ENCODE measurements at regions not wholly inside any gene's neighbourhood (a gene's known extent, or its start where the extent isn't known, plus 50 kb on each side); places are given as distances from the start of the nearest gene placed in this dataset.

GRCh38 chr1:38476850-38477178, 382.8 kb downstream of the RRAGC start:
- Histone ChIP-seq H3K36me3 (no peaks in the 10 kb centered on the region), H3K27me3 (no peaks in the 10 kb centered on the region), H3K27ac (no peak overlapping the region), H3K4me1 (peaks cover 9% of the 10 kb centered on the region), H3K4me3 (no peak overlapping the region), H3K9me3 (no peaks in the 10 kb centered on the region)
- TF ChIP-seq POLR2AphosphoS5 (IDR thresholded peaks at IDR 0.05; ENCODE audit: insufficient read depth in 1 of 2, low read depth in 1 of 2) (no peak), POLR2A (IDR thresholded peaks at IDR 0.05) (no peak), CTCF (IDR thresholded peaks at IDR 0.05) (no peak)
- peak in 1 of 2 donors; percentile 18 for DNase-seq (ENCODE audit: extremely low spot score in 2 of 2)
- intact Hi-C loops (cut with DNase I) = no loop called here

DNA sequence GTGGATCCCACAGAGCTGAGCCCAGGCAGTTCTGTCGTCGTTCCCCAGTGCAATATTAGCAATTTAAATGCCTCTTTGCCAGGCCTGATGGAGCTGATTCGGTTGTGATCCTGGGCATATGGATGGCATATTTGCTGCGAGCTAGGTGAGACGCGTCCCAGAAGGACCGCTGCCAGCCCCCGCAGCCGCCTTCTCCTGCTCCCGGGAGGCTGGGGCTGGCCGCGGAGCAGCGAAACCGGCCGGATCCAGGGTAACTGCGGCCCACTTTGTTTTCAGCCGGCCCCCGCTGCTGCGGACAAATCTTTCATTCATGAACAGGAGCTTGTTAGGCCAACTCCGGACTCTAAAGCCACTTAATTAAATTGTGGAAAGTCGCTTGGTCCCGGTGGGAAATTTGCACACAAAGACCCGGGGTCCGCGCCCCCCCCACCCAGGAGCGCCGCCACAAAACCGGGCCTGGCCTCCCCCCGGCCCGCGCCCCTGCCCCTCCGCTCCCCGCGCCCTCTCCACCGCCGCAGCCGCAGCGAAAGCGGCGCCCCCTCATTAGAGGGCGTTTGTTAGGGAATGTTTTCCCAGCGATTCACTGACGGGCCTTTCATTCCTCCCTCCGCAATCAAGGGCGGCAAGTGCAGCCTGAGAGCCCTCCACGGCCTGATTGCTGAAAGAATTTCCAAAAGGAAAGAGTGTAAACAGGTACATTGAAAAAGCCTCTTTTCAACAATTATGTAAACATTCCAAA, 383.3 kb downstream of the RRAGC start:
- intact Hi-C loops (cut with DNase I) = no loop called here
- H3K4me1 ChIP-seq = peaks cover 9% of the 10 kb centered on the region
- H3K4me3 ChIP-seq = peak overlapping the region in 1 of 2 donors; percentile 8
- H3K27me3 ChIP-seq = no peaks in the 10 kb centered on the region
- peak in 1 of 2 donors; percentile 27 for DNase-seq (ENCODE audit: extremely low spot score in 2 of 2)
- no peaks in the 10 kb centered on the region for H3K36me3 ChIP-seq
- H3K27ac ChIP-seq = no peak overlapping the region
- no peaks in the 10 kb centered on the region for H3K9me3 ChIP-seq
- no peak for TF ChIP-seq CTCF (IDR thresholded peaks at IDR 0.05)
- no peak for TF ChIP-seq POLR2AphosphoS5 (IDR thresholded peaks at IDR 0.05; ENCODE audit: insufficient read depth in 1 of 2, low read depth in 1 of 2)
- no peak for TF ChIP-seq POLR2A (IDR thresholded peaks at IDR 0.05)

- DNase-seq (ENCODE audit: extremely low spot score in 2 of 2) = peak in 1 of 2 donors; percentile 25
- Histone ChIP-seq H3K36me3 (no peaks in the 10 kb centered on the region), H3K4me3 (no peak overlapping the region), H3K27ac (no peak overlapping the region), H3K9me3 (no peaks in the 10 kb centered on the region), H3K27me3 (no peaks in the 10 kb centered on the region), H3K4me1 (peaks cover 9% of the 10 kb centered on the region)
- TF ChIP-seq CTCF (IDR thresholded peaks at IDR 0.05) (no peak), POLR2AphosphoS5 (IDR thresholded peaks at IDR 0.05; ENCODE audit: insufficient read depth in 1 of 2, low read depth in 1 of 2) (no peak), POLR2A (IDR thresholded peaks at IDR 0.05) (no peak)
- intact Hi-C loops (cut with DNase I) = no loop called here
Observed at GRCh38 chr1:38475624-38476005, 384.0 kb downstream of the RRAGC start.

GRCh38 chr1:38474738-38475623, 384.6 kb downstream of the RRAGC start:
- Histone ChIP-seq H3K4me1 (peaks cover 9% of the 10 kb centered on the region), H3K27ac (no peak overlapping the region), H3K4me3 (no peak overlapping the region), H3K36me3 (no peaks in the 10 kb centered on the region), H3K27me3 (no peaks in the 10 kb centered on the region), H3K9me3 (no peaks in the 10 kb centered on the region)
- intact Hi-C loops (cut with DNase I) = no loop called here
- DNase-seq (ENCODE audit: extremely low spot score in 2 of 2) = peak in 1 of 2 donors; percentile 22
- TF ChIP-seq POLR2A (IDR thresholded peaks at IDR 0.05) (no peak), POLR2AphosphoS5 (IDR thresholded peaks at IDR 0.05; ENCODE audit: insufficient read depth in 1 of 2, low read depth in 1 of 2) (no peak), CTCF (IDR thresholded peaks at IDR 0.05) (no peak)

GRCh38 chr1:38466487-38466886, 393.1 kb downstream of the RRAGC start:
- H3K9me3 ChIP-seq = no peaks in the 10 kb centered on the region
- no peak overlapping the region for H3K27ac ChIP-seq
- no peak overlapping the region for H3K4me3 ChIP-seq
- no peak for DNase-seq (ENCODE audit: extremely low spot score in 2 of 2)
- no peaks in the 10 kb centered on the region for H3K4me1 ChIP-seq
- TF ChIP-seq POLR2A (IDR thresholded peaks at IDR 0.05) (no peak), POLR2AphosphoS5 (IDR thresholded peaks at IDR 0.05; ENCODE audit: insufficient read depth in 1 of 2, low read depth in 1 of 2) (no peak), CTCF (IDR thresholded peaks at IDR 0.05) (no peak)
- H3K27me3 ChIP-seq = no peaks in the 10 kb centered on the region
- intact Hi-C loops (cut with DNase I) = no loop called here
- no peaks in the 10 kb centered on the region for H3K36me3 ChIP-seq

All from vagina (tissue), 2 donors.